Vagina (tissue), 2 donors: ENCODE measurements at regions not wholly inside any gene's neighbourhood (a gene's known extent, or its start where the extent isn't known, plus 50 kb on each side); places are given as distances from the start of the nearest gene placed in this dataset.
"Not testable (repeated sequence)": the region's sequence is repeated elsewhere in the genome, so short reads cannot be mapped to it uniquely, and the experiment has no call there.

ENCODE experiments used
- DNase-seq, 2 donors: peaks; one replicate each; pipeline ENCODE4 v3.0.0-alpha.2; 2017; ENCODE audit errors: extremely low spot score in 2 of 2
- H3K27ac ChIP-seq: fragments of 200-600 bp; sonication (generic); one replicate; pipeline ENCODE4 v1.5.1; 2019
- H3K27me3 ChIP-seq: fragments of 200-600 bp; sonication (generic); one replicate; pipeline ENCODE4 v1.5.1; 2019
- H3K36me3 ChIP-seq, 2 donors: fragments of 200-600 bp; sonication (generic); one replicate each; pipeline ENCODE4 v1.5.1; 2017 to 2019
- H3K4me1 ChIP-seq: fragments of 200-600 bp; sonication (generic); one replicate; pipeline ENCODE4 v1.5.1; 2019
- H3K4me3 ChIP-seq, 2 donors: fragments of 200-600 bp; sonication (generic); 1 replicate in 1 of 2; 2 replicates in 1 of 2; pipeline ENCODE4 v1.5.1; 2016 to 2019
- H3K9me3 ChIP-seq: fragments of 200-600 bp; sonication (generic); one replicate; pipeline ENCODE4 v1.5.1; 2019
- POLR2A ChIP-seq, 2 donors: fragments of 450-650 bp; IDR thresholded peaks; one replicate each; pipeline ENCODE4 v1.6.1; 2017; ENCODE audit warnings: antibody characterized with exemption in 2 of 2, mild to moderate bottlenecking in 2 of 2, moderate library complexity in 2 of 2
- POLR2AphosphoS5 ChIP-seq, 2 donors: sonication (generic); formaldehyde crosslinking; IDR thresholded peaks; one replicate each; pipeline ENCODE4 v1.9.0; 2017; ENCODE audit warnings: antibody characterized with exemption in 2 of 2, mild to moderate bottlenecking in 2 of 2, low read depth in 1 of 2; ENCODE audit not compliant: insufficient read depth in 1 of 2
- intact Hi-C: fragments of 100-400 bp; cut with DNase I; formaldehyde crosslinking; loops from one replicate; pipeline ENCODE4 v1.15.1; 2023
- TF ChIP-seq, protein P1 (sequence below), 3 experiments: fragments of 450-650 bp in 2 of 3; fragments of 200-600 bp in 1 of 3; sonication (generic) in 1 of 3; IDR thresholded peaks; one replicate each; pipeline ENCODE4 v1.5.1; 2017 to 2019; ENCODE audit warnings: antibody characterized with exemption in 3 of 3, mild to moderate bottlenecking in 2 of 3, moderate library complexity in 2 of 3

DNA sequence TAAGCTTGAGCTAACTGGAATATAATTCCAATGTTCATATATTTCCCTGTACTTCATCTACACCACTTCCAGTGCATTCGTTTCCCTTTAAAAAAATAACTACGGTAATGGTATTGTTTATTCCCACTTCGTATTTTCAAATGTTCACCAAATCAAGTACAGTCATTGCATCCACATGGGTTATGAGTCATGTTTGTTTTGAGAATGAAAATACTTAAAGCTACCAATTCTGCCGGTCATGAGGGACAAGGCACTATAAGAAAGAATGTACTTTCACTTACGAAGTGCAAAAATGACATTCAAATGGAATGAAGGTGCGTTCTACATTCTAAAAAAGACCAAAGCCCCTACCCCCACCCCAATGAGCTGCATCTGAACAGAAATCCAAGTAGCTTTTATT, 174.4 kb upstream of the FGF13 start:
- intact Hi-C loops: no loop called here
- Histone ChIP-seq H3K9me3 (no peaks in the 10 kb centered on the region), H3K4me3 (no peak overlapping the region), H3K27me3 (no peaks in the 10 kb centered on the region), H3K36me3 (no peaks in the 10 kb centered on the region), H3K4me1 (peaks cover 5% of the 10 kb centered on the region), H3K27ac (no peak overlapping the region)
- no peak for DNase-seq
- TF ChIP-seq POLR2A (IDR thresholded peaks at IDR 0.05): no peak
- TF ChIP-seq, protein P1, sequence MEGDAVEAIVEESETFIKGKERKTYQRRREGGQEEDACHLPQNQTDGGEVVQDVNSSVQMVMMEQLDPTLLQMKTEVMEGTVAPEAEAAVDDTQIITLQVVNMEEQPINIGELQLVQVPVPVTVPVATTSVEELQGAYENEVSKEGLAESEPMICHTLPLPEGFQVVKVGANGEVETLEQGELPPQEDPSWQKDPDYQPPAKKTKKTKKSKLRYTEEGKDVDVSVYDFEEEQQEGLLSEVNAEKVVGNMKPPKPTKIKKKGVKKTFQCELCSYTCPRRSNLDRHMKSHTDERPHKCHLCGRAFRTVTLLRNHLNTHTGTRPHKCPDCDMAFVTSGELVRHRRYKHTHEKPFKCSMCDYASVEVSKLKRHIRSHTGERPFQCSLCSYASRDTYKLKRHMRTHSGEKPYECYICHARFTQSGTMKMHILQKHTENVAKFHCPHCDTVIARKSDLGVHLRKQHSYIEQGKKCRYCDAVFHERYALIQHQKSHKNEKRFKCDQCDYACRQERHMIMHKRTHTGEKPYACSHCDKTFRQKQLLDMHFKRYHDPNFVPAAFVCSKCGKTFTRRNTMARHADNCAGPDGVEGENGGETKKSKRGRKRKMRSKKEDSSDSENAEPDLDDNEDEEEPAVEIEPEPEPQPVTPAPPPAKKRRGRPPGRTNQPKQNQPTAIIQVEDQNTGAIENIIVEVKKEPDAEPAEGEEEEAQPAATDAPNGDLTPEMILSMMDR (IDR thresholded peaks at IDR 0.05): no peak
- TF ChIP-seq POLR2AphosphoS5 (IDR thresholded peaks at IDR 0.05; ENCODE audit: insufficient read depth in 1 of 2, low read depth in 1 of 2): no peak

GRCh38 chrX:138880293-138880692, 168.8 kb upstream of the FGF13 start:
- H3K36me3 ChIP-seq, DNase-seq, H3K4me3 ChIP-seq, H3K4me1 ChIP-seq, H3K27me3 ChIP-seq, intact Hi-C loops, H3K27ac ChIP-seq, H3K9me3 ChIP-seq: not testable (repeated sequence)

DNA sequence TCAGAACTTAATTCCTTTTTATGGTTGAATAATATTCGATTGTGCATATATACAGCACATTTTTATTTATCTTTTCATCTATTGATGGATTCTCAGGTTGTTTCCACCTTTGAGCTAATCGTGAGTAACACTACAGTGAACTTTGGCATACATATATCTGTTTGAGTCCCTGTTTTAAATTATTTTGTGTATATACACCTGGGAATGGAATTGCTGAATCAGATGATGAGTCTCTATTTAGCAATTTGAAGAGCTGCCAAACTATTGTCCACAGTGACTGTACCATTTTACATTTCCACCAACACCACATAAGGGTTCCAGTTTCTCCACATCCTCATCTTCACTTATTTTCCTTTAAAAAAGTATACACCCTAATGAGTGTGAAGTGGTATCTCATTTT, 166.2 kb upstream of the FGF13 start:
- Histone ChIP-seq H3K9me3 (no peaks in the 10 kb centered on the region), H3K27ac (no peak overlapping the region), H3K4me3 (no peak overlapping the region), H3K27me3 (no peaks in the 10 kb centered on the region), H3K4me1 (no peaks in the 10 kb centered on the region), H3K36me3 (no peaks in the 10 kb centered on the region)
- no peak for DNase-seq
- TF ChIP-seq POLR2A (IDR thresholded peaks at IDR 0.05): no peak
- TF ChIP-seq, protein P1 (IDR thresholded peaks at IDR 0.05): no peak
- TF ChIP-seq POLR2AphosphoS5 (IDR thresholded peaks at IDR 0.05; ENCODE audit: insufficient read depth in 1 of 2, low read depth in 1 of 2): no peak
- intact Hi-C loops: no loop called here

GRCh38 chrX:138875472-138875871, 164.0 kb upstream of the FGF13 start:
- no peak overlapping the region for H3K4me3 ChIP-seq
- DNase-seq: no peak
- intact Hi-C loops: no loop called here
- TF ChIP-seq POLR2AphosphoS5 (IDR thresholded peaks at IDR 0.05; ENCODE audit: insufficient read depth in 1 of 2, low read depth in 1 of 2) (no peak), POLR2A (IDR thresholded peaks at IDR 0.05) (no peak)
- TF ChIP-seq, protein P1 (IDR thresholded peaks at IDR 0.05): no peak
- H3K27ac ChIP-seq: no peak overlapping the region
- H3K9me3 ChIP-seq: no peaks in the 10 kb centered on the region
- H3K27me3 ChIP-seq: no peaks in the 10 kb centered on the region
- no peaks in the 10 kb centered on the region for H3K36me3 ChIP-seq
- no peaks in the 10 kb centered on the region for H3K4me1 ChIP-seq

- Histone ChIP-seq H3K4me1 (no peaks in the 10 kb centered on the region), H3K27ac (no peak overlapping the region), H3K27me3 (no peaks in the 10 kb centered on the region), H3K36me3 (no peaks in the 10 kb centered on the region), H3K4me3 (no peak overlapping the region), H3K9me3 (no peaks in the 10 kb centered on the region)
- no peak for TF ChIP-seq POLR2A (IDR thresholded peaks at IDR 0.05)
- TF ChIP-seq, protein P1 (IDR thresholded peaks at IDR 0.05): no peak
- TF ChIP-seq POLR2AphosphoS5 (IDR thresholded peaks at IDR 0.05; ENCODE audit: insufficient read depth in 1 of 2, low read depth in 1 of 2): no peak
- intact Hi-C loops: no loop called here
- no peak for DNase-seq
Observed at GRCh38 chrX:138874271-138874935, 162.9 kb upstream of the FGF13 start.

- H3K9me3 ChIP-seq, DNase-seq, H3K4me3 ChIP-seq, intact Hi-C loops, H3K27ac ChIP-seq, H3K36me3 ChIP-seq, H3K27me3 ChIP-seq, H3K4me1 ChIP-seq: not testable (repeated sequence)
Observed at GRCh38 chrX:138873640-138874039, 162.1 kb upstream of the FGF13 start.
